NCI-H2107 treated with DMSO at 0.1 percent for 48 hours (cell line): ENCODE measurements at regions not wholly inside any gene's neighbourhood (a gene's known extent, or its start where the extent isn't known, plus 50 kb on each side); places are given as distances from the start of the nearest gene placed in this dataset.
"Not testable (repeated sequence)": the region's sequence is repeated elsewhere in the genome, so short reads cannot be mapped to it uniquely, and the experiment has no call there.

Experiments used
- DNase-seq: peaks from one replicate; lab custom pipeline; 2025; ENCODE audit not compliant: unreplicated experiment; lab: John Stamatoyannopoulos, UW

GRCh38 chr5:38607396-38607795 lies 51.0 kb upstream of the LIFR start:
- no peak for DNase-seq

- peak; percentile 67 for DNase-seq
Observed at GRCh38 chr5:38607930-38608564, 51.6 kb upstream of the LIFR start.

GRCh38 chr5:38608874-38609273 lies 52.4 kb upstream of the LIFR start:
- no peak for DNase-seq

GRCh38 chr5:38612851-38613250 lies 56.4 kb upstream of the LIFR start:
- DNase-seq, result no peak

GRCh38 chr5:38613490-38613889 lies 57.0 kb upstream of the LIFR start:
- no peak for DNase-seq

GRCh38 chr5:38613992-38614836 lies 57.8 kb upstream of the LIFR start:
- DNase-seq, result no peak

- no peak for DNase-seq
Observed at GRCh38 chr5:38615042-38615441, 58.6 kb upstream of the LIFR start.

GRCh38 chr5:38615981-38616451 lies 59.6 kb upstream of the LIFR start:
- no peak for DNase-seq

- no peak for DNase-seq
Observed at GRCh38 chr5:38618154-38618553, 61.7 kb upstream of the LIFR start.

GRCh38 chr5:38621331-38621730 lies 64.9 kb upstream of the LIFR start:
- DNase-seq, result no peak

- no peak for DNase-seq
Observed at GRCh38 chr5:38621840-38622437, 65.5 kb upstream of the LIFR start.

GRCh38 chr5:38622723-38623129 lies 66.3 kb upstream of the LIFR start:
- DNase-seq, result no peak

GRCh38 chr5:38624541-38624940 lies 68.1 kb upstream of the LIFR start:
- DNase-seq, result not testable (repeated sequence)

- DNase-seq, result not testable (repeated sequence)
Observed at GRCh38 chr5:38631376-38631775, 74.9 kb upstream of the LIFR start.

- no peak for DNase-seq
Observed at GRCh38 chr5:38634568-38635369, 78.3 kb upstream of the LIFR start.

- DNase-seq, result peak; percentile 32
Observed at GRCh38 chr5:38636626-38637025, 80.2 kb upstream of the LIFR start.

- DNase-seq, result no peak
Observed at GRCh38 chr5:38638656-38639055, 82.2 kb upstream of the LIFR start.

GRCh38 chr5:38639377-38640358 lies 83.2 kb upstream of the LIFR start:
- DNase-seq, result no peak

- DNase-seq, result no peak
Observed at GRCh38 chr5:38641003-38641402, 84.6 kb upstream of the LIFR start.
